ENCODE measurements at regions not wholly inside any gene's neighbourhood (a gene's known extent, or its start where the extent isn't known, plus 50 kb on each side); places are given as distances from the start of the nearest gene placed in this dataset.

- TF ChIP-seq CTCF (conservative IDR thresholded peaks at IDR 0.05 in 1 of 2, IDR thresholded peaks at IDR 0.05 in 1 of 2; ENCODE audit: extremely low read depth in 1 of 2, insufficient read depth in 1 of 2, low read depth in 1 of 2, low read length in 2 of 2): no peak
- TF ChIP-seq EZH2 (IDR thresholded peaks at IDR 0.05; ENCODE audit: borderline replicate concordance, low read length): no peak
Measured at GRCh38 chr15:88400084-88400483, 67.1 kb downstream of the MRPL46 start.
